Aorta (tissue), 5 donors: ENCODE measurements at regions not wholly inside any gene's neighbourhood (a gene's known extent, or its start where the extent isn't known, plus 50 kb on each side); places are given as distances from the start of the nearest gene placed in this dataset.
"Not testable (repeated sequence)": the region's sequence is repeated elsewhere in the genome, so short reads cannot be mapped to it uniquely, and the experiment has no call there.

ENCODE experiments used
- ATAC-seq: fragments of 200-7000 bp; cut with Tn5 transposase; one replicate; pipeline ENCODE4 v1.9.1; 2022; ENCODE audit warnings: moderate library complexity; ENCODE audit not compliant: low FRiP score
- DNase-seq, 2 donors: peaks; one replicate each; pipeline ENCODE4 v3.0.0-alpha.2; 2020
- H3K27ac ChIP-seq, 2 donors: one replicate each; pipeline ENCODE4 v1.5.1; 2013; ENCODE audit warnings: low read length in 2 of 2, mild to moderate bottlenecking in 2 of 2, moderate library complexity in 2 of 2, control low read depth in 1 of 2, inconsistent platforms in 1 of 2, low read depth in 1 of 2
- H3K27me3 ChIP-seq, 2 donors: one replicate each; pipeline ENCODE4 v1.6.1; 2013; ENCODE audit warnings: control low read depth in 1 of 2, low read length in 1 of 2, mild to moderate bottlenecking in 1 of 2, moderate library complexity in 1 of 2; ENCODE audit not compliant: insufficient read depth in 2 of 2, control insufficient read depth in 1 of 2
- H3K36me3 ChIP-seq, 2 donors: one replicate each; pipeline ENCODE4 v1.6.1; 2013; ENCODE audit warnings: control low read depth in 1 of 2, low read length in 1 of 2, mild to moderate bottlenecking in 1 of 2; ENCODE audit not compliant: insufficient read depth in 2 of 2, control insufficient read depth in 1 of 2
- H3K4me1 ChIP-seq, 2 donors: one replicate each; pipeline ENCODE4 v1.6.1; 2013; ENCODE audit warnings: low read length in 2 of 2, control low read depth in 1 of 2, mild to moderate bottlenecking in 1 of 2, moderate library complexity in 1 of 2; ENCODE audit not compliant: insufficient read depth in 2 of 2, control insufficient read depth in 1 of 2
- H3K4me3 ChIP-seq, 2 donors: one replicate each; pipeline ENCODE4 v1.5.1; 2013; ENCODE audit warnings: low read length in 2 of 2, control low read depth in 1 of 2, mild to moderate bottlenecking in 1 of 2
- H3K9me3 ChIP-seq: one replicate; pipeline ENCODE4 v1.6.1; 2013; ENCODE audit warnings: mild to moderate bottlenecking, low read length; ENCODE audit not compliant: control insufficient read depth
- WGBS, 2 donors: extraction: QIAGEN DNeasy Blood & Tissue Kit; methylation state at CpG; one replicate each; pipeline ENCODE4 v1.1.7; 2013; 5-methylcytosine and 5-hydroxymethylcytosine counted together
- intact Hi-C, 2 donors: fragments of 100-400 bp; cut with DNase I; formaldehyde crosslinking; loops; one replicate each; pipeline versions ENCODE4 v1.14.2 to v1.15.0; 2022
- donor health status: healthy with polysubstance abuse.
- donor health status: Bipolar disorder and iron deficiency.
- donor health status: DM: no; HTN: no; CAD: no.
- donor health status: DM: no; HTN: no; CAD: no.
- donor health status: DM: yes; HTN: yes; CAD: no.

DNA sequence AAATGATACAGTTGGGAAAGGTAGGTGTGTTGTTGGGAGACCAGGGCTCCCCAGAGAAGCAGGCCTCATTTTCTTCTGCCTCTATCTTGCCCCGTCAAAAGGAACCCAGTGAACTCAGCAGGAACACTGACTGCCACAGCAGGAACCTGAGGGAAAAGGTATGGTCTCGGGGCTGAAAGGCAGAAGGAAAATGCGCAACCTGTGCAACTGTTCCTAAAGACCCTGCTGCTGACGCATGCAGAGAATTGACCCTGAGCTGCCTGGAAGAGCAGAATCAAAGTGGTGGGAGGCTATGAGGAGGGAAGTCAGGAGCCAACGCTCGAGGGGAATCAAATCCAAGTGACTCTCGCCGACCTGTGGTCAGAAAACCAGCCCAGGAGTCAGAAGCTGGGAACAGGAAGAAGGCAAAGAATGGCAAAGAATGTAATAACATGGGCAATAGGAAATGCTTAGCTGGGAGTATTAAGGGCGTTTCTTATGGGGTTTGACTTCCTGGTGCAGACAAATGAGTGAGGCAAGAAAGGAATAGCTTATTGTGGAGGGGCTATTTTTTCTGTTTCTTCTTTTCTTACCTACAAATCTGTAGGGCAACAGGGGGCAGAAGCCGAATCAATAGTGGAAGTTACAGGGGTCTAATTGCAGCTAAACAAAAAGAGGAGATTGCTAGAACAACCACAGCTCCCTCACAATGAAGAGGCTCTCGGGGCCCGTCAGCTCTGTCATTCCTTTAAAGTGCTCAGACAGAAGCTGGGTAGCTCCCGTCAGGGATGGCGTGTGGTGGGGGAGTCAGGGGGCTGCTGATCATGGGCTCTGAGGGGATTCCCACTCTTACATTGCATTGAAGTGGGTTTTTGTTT lies 65.4 kb upstream of the DLG1 start:
- intact Hi-C loops = no loop called here

GRCh38 chr3:197362081-197362480 lies 63.7 kb upstream of the DLG1 start:
- intact Hi-C loops = no loop called here

More for the DNA sequence above, 65.4 kb upstream of the DLG1 start:
- no peak overlapping the region for H3K4me3 ChIP-seq
- H3K9me3 ChIP-seq = peaks cover 1% of the 10 kb centered on the region
- H3K27me3 ChIP-seq = no peaks in the 10 kb centered on the region
- no peak for DNase-seq
- ATAC-seq = no peak
- 93 to 95% methylated on average over 14 of the region's 14 CpGs for WGBS, 2 donors
- H3K4me1 ChIP-seq = no peaks in the 10 kb centered on the region
- H3K27ac ChIP-seq = no peak overlapping the region
- H3K36me3 ChIP-seq = no peaks in the 10 kb centered on the region

GRCh38 chr3:197360095-197360494 lies 61.7 kb upstream of the DLG1 start:
- WGBS, 2 donors = 97 to 99% methylated on average over 3 of the region's 3 CpGs
- DNase-seq, H3K27ac ChIP-seq, H3K4me3 ChIP-seq, H3K36me3 ChIP-seq, H3K9me3 ChIP-seq, H3K27me3 ChIP-seq, H3K4me1 ChIP-seq, ATAC-seq, intact Hi-C loops: not testable (repeated sequence)

More at GRCh38 chr3:197362081-197362480, 63.7 kb upstream of the DLG1 start:
- no peaks in the 10 kb centered on the region for H3K27me3 ChIP-seq
- H3K9me3 ChIP-seq = peaks cover 1% of the 10 kb centered on the region
- 85 to 90% methylated on average over 2 of the region's 2 CpGs for WGBS, 2 donors
- H3K4me1 ChIP-seq = no peaks in the 10 kb centered on the region
- H3K27ac ChIP-seq = no peak overlapping the region
- H3K4me3 ChIP-seq = no peak overlapping the region
- no peaks in the 10 kb centered on the region for H3K36me3 ChIP-seq
- ATAC-seq = no peak
- DNase-seq = no peak

DNA sequence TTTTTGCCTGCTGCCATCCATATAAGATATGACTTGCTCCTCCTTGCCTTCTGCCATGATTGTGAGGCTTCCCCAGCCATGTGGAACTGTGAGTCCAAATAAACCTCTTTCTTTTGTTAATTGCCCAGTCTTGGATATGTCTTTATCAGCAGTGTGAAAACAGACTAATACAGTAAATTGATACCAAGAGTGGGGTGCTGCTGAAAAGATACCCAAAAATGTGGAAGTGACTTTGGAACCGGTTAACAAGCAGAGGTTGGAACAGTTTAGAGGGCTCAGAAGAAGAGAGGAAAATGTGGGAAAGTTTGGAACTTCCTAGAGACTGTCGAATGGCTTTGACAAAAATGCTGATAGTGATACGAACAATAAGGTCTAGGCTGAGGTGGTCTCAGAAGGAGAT lies 61.1 kb upstream of the DLG1 start:
- ATAC-seq, H3K4me3 ChIP-seq, H3K4me1 ChIP-seq, H3K27ac ChIP-seq, H3K9me3 ChIP-seq, H3K27me3 ChIP-seq, H3K36me3 ChIP-seq, DNase-seq, intact Hi-C loops: not testable (repeated sequence)
- 95 to 96% methylated on average over 3 of the region's 3 CpGs for WGBS, 2 donors

DNA sequence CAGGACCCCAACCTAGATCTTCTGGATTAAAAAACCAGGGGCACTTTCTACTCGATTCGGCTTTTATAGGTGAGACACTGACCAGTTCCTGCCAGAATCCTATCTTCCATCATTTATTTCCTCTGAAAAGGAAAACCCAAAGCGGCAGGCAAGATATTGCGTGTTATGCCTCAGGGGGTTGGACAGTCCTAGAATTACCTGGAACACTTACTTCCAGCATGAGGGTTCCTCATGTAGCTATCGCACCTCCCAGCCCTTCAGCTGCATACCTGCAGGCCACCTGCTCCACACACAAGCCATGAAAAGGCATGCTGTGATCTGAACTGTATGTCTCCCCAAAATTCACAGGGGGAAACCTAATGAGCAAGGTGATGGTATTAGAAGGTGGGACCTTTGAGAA lies 58.3 kb upstream of the DLG1 start:
- no peak overlapping the region for H3K27ac ChIP-seq
- no peak for ATAC-seq
- 82 to 91% methylated on average over 5 of the region's 5 CpGs for WGBS, 2 donors

GRCh38 chr3:197356275-197356674 lies 57.9 kb upstream of the DLG1 start:
- intact Hi-C loops = no loop called here
- peak; percentile 48 for ATAC-seq
- no peaks in the 10 kb centered on the region for H3K36me3 ChIP-seq
- DNase-seq = peak; percentile 63 to 81
- H3K4me1 ChIP-seq = no peaks in the 10 kb centered on the region
- peak overlapping the region in 1 of 2 donors; percentile 27 for H3K4me3 ChIP-seq
- 9 to 11% methylated on average over 14 of the region's 14 CpGs for WGBS, 2 donors
- H3K27me3 ChIP-seq = no peaks in the 10 kb centered on the region
- H3K27ac ChIP-seq = no peak overlapping the region
- peaks cover 1% of the 10 kb centered on the region for H3K9me3 ChIP-seq

More for the DNA sequence above, 58.3 kb upstream of the DLG1 start:
- Histone ChIP-seq H3K4me3 (peak overlapping the region in 1 of 2 donors; percentile 27), H3K4me1 (no peaks in the 10 kb centered on the region), H3K27me3 (no peaks in the 10 kb centered on the region), H3K36me3 (no peaks in the 10 kb centered on the region), H3K9me3 (peaks cover 1% of the 10 kb centered on the region)
- intact Hi-C loops = no loop called here
- DNase-seq = no peak

GRCh38 chr3:197355713-197356112 lies 57.3 kb upstream of the DLG1 start:
- intact Hi-C loops = no loop called here

DNA sequence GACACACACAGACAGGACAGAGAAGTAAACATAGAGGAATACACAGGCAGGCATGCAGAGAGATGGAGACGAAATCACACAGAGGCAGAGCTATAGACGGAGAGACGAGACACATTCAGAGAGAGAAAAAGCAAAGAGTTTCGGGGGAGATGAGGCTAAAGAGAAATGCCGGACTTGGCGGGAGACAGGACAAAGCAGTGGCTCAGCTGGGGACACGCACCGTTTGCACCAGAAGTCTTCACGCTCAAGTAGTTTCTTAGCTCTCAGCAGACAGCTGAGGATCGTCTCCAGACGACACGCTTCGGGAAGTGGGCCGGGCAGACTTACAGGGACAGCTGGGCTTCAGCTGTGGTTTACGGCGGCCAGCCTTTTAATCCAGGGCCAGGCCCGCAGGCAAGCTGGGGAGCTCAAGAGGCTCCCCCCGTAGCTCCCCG lies 56.2 kb upstream of the DLG1 start:
- DNase-seq (peak in 1 of 2 donors; percentile 62), ATAC-seq (peak; percentile 39)
- H3K4me1 ChIP-seq = no peaks in the 10 kb centered on the region
- H3K4me3 ChIP-seq = no peak overlapping the region
- H3K9me3 ChIP-seq = peaks cover 1% of the 10 kb centered on the region
- no peak overlapping the region for H3K27ac ChIP-seq
- H3K27me3 ChIP-seq = no peaks in the 10 kb centered on the region
- H3K36me3 ChIP-seq = no peaks in the 10 kb centered on the region
- WGBS, 2 donors = 81 to 87% methylated on average over 19 of the region's 19 CpGs
- intact Hi-C loops = loop anchor here in 1 of 2 donors (5.0 kb wide), 1 partner anchor 47 kb away; no protein-coding TSS in a partner anchor

More at GRCh38 chr3:197355713-197356112, 57.3 kb upstream of the DLG1 start:
- 90 to 96% methylated on average over 1 of the region's 1 CpG for WGBS, 2 donors
- H3K27me3 ChIP-seq = no peaks in the 10 kb centered on the region
- no peaks in the 10 kb centered on the region for H3K4me1 ChIP-seq
- no peak for DNase-seq
- H3K4me3 ChIP-seq = no peak overlapping the region
- ATAC-seq = no peak
- H3K27ac ChIP-seq = no peak overlapping the region
- H3K36me3 ChIP-seq = no peaks in the 10 kb centered on the region
- H3K9me3 ChIP-seq = peaks cover 1% of the 10 kb centered on the region
